ENCODE measurements at regions not wholly inside any gene's neighbourhood (a gene's known extent, or its start where the extent isn't known, plus 50 kb on each side); places are given as distances from the start of the nearest gene placed in this dataset.

DNA sequence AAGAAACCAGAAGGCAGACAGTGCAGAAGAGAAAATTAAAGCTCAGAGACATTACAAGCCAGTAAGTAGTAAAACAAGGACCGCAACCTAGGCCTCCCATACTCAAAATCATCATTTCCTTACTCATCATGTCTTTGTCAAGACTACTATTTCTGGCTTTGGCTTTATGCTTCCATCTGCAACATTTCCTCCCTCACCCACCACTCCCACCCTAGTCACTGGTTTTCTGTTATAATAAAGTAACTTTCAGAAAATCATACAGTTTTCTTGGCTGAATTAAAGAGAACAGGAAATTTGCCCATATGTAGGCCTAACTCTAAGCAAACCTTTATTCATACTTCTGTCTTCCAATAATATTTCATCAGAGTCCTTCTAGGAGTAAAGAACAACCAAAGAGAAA is 247.6 kb upstream of the RORA start:
- no peak overlapping the region for H3K4me3 ChIP-seq (ENCODE audit: low read depth, low read length)
- TF ChIP-seq, protein P1, sequence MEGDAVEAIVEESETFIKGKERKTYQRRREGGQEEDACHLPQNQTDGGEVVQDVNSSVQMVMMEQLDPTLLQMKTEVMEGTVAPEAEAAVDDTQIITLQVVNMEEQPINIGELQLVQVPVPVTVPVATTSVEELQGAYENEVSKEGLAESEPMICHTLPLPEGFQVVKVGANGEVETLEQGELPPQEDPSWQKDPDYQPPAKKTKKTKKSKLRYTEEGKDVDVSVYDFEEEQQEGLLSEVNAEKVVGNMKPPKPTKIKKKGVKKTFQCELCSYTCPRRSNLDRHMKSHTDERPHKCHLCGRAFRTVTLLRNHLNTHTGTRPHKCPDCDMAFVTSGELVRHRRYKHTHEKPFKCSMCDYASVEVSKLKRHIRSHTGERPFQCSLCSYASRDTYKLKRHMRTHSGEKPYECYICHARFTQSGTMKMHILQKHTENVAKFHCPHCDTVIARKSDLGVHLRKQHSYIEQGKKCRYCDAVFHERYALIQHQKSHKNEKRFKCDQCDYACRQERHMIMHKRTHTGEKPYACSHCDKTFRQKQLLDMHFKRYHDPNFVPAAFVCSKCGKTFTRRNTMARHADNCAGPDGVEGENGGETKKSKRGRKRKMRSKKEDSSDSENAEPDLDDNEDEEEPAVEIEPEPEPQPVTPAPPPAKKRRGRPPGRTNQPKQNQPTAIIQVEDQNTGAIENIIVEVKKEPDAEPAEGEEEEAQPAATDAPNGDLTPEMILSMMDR (conservative IDR thresholded peaks at IDR 0.05; ENCODE audit: low read depth, low read length) = no peak
- no peak for DNase-seq (ENCODE audit: low read depth)

DNA sequence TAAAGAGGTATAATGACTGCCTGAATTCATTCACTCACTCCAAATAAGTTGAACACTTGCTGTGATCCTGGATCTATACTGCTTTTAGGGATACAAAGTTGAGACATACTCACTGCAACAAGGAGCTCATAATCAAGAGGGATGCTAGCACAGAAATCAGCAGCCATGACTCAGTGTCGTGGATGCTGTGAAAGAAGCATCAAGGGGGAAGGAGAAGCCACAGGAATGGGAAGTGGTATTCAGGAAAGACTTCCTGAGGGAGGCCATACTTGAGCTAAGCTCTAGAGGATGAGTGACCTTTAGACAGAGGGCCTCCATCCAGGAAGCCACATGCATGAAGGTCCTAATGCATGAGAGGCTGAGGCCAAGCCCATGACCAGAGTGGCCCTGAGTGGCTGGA is 245.7 kb upstream of the RORA start:
- TF ChIP-seq, protein P1 (conservative IDR thresholded peaks at IDR 0.05; ENCODE audit: low read depth, low read length) = no peak
- DNase-seq (ENCODE audit: low read depth) = no peak
- H3K4me3 ChIP-seq (ENCODE audit: low read depth, low read length) = no peak overlapping the region

DNA sequence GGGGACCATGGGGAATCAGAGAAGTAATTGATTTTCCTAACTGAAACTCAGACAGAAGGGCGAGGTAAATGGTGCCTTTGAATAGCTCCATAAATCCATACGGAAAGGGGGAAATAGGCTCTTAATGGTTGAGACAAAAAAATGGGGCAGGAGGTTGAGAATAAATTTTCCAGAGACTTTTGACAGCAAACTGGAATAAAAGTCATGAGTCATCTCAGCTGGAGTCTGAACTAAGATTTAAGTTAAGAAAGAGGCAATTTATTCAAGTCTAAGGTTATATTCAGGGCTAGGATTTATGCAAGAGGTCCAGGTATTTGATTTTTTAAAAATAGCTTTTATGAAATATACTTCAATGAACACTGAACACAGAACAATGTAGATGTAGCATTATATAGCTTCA is 238.7 kb upstream of the RORA start:
- H3K4me3 ChIP-seq (ENCODE audit: low read depth, low read length) = no peak overlapping the region
- TF ChIP-seq, protein P1 (conservative IDR thresholded peaks at IDR 0.05; ENCODE audit: low read depth, low read length) = no peak
- DNase-seq (ENCODE audit: low read depth) = no peak

DNA sequence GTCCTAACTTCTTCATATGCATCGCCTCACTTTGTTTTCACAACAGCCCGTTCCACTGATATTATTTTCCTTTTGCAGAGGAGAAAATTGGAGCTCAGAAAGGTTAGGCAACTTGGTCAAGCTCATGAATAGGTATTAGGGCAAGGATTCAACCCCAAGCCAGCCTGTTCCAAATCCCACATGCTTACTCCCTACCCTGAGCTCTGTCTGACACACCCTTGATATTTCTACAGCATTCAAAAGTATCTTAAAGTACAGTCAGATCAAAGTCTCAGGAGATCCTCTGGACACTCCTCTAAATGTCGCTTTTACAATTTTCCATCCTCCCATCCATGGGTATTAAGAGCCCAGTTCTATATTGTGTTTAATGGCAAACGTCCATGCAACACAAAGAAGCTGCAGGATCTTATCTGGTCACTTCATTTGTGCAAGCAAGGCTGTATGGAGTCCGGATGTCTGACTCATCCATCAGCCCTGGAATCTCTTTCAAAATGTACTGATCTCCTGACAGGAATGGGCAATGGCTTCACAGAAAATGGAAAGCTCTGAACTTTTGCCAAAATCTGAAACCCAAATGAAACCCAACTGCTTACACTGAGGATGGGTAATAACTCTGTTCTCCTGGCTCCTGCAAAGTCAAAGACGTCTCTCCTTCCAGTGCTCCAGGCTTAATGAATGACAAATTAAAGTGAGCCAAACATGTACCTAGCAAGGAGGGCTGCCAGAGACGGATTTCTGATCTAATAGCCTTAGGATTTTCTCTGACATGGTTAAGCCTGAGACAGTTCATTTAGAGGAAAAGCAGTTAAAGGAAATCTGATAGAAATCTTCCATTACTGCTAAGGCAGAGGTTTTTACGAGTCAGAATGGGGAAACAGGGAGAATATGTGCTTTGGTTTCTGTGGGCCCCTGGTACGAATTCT is 230.9 kb upstream of the RORA start:
- TF ChIP-seq, protein P1 (conservative IDR thresholded peaks at IDR 0.05; ENCODE audit: low read depth, low read length) = no peak
- H3K4me3 ChIP-seq (ENCODE audit: low read depth, low read length) = no peak overlapping the region
- DNase-seq (ENCODE audit: low read depth) = no peak

DNA sequence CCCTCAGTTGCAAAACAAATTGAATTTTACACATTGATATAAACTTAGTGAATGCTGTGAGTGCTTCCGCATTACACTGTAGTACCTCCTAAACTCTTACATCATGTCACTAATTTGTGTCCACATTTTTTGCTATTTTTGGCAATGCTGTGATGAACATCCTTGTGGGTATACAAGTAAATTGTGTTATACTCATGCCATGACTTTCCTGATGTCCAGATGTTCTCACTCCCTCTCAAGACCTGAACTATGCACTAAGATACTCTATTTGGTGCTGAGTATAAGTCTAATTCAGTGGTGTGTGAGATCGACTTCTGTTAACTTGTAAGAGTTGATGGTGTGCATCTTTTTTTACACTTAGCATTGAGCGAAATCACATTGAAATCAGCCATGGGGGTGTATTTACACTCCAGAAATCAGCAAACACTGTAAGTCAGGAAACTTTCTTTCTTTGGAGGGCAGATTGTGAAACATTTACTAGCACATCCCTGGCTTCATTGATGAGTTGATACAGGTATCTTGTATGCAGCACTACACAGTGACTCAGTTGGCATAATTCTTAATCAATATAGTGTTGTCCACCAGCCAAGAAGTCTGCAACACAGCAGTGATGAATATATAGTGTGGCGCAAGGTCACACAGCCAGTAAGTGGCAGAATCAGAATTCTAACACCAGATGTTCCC is 228.1 kb upstream of the RORA start:
- no peak overlapping the region for H3K4me3 ChIP-seq (ENCODE audit: low read depth, low read length)
- TF ChIP-seq, protein P1 (conservative IDR thresholded peaks at IDR 0.05; ENCODE audit: low read depth, low read length) = no peak
- DNase-seq (ENCODE audit: low read depth) = no peak

DNA sequence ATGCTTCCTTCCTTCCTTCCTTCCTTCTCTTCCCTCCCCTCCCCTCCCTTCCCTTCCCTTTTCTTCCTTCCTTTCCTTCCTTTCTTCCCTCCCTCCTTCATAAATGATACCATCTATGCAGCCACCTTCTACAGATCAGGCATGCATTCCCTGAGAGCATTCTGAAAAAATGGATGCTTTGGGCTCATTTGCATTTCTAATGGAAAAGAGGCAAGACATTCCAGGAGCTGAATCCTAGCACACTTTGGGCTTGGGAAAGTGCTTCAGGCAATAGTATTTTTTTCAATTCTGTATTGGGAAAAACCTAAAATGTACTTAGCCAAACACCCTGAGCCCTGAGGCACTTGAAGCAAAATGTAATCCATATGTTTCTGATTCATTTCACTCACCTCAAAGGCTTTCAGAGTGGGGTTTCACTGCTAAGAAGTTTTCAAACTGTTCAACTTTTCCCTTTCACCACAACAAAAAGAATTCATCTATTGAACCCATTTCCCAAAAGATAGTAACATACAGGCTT is 220.1 kb upstream of the RORA start:
- H3K4me3 ChIP-seq (ENCODE audit: low read depth, low read length) = no peak overlapping the region
- DNase-seq (ENCODE audit: low read depth) = no peak
- TF ChIP-seq, protein P1 (conservative IDR thresholded peaks at IDR 0.05; ENCODE audit: low read depth, low read length) = no peak

Measured in epithelial cell of proximal tubule (primary cell).